Neuronal stem cell (in vitro differentiated cells): ENCODE measurements at regions not wholly inside any gene's neighbourhood (a gene's known extent, or its start where the extent isn't known, plus 50 kb on each side); places are given as distances from the start of the nearest gene placed in this dataset.
A peak's percentile ranks its signal among the peaks of the same experiment; 100 is the strongest.

Experiments used
- DNase-seq: peaks from one replicate; pipeline ENCODE4 v3.0.0-alpha.2; 2013; ENCODE audit warnings: low spot score
- H2AFZ ChIP-seq: one replicate; pipeline ENCODE4 v1.6.1; 2013; ENCODE audit warnings: mild to moderate bottlenecking, low read length, inconsistent platforms
- H2AK5ac ChIP-seq: 2 replicates; pipeline ENCODE4 v1.6.1; 2013; ENCODE audit warnings: low read depth, mild to moderate bottlenecking, inconsistent platforms, low read length, moderate library complexity, mixed read lengths
- H2BK120ac ChIP-seq: 2 replicates; pipeline ENCODE4 v1.6.1; 2013; ENCODE audit warnings: low read depth, mild to moderate bottlenecking, inconsistent platforms, low read length, moderate library complexity, mixed read lengths
- H2BK12ac ChIP-seq: one replicate; pipeline ENCODE4 v1.6.1; 2013; ENCODE audit warnings: low read length, inconsistent platforms
- H2BK15ac ChIP-seq: 2 replicates; pipeline ENCODE4 v1.6.1; 2013; ENCODE audit warnings: mild to moderate bottlenecking, low read length, inconsistent platforms, mixed read lengths
- H2BK5ac ChIP-seq: one replicate; pipeline ENCODE4 v1.6.1; 2013; ENCODE audit warnings: inconsistent platforms, mild to moderate bottlenecking, low read length, moderate library complexity
- H3K14ac ChIP-seq: one replicate; pipeline ENCODE4 v1.6.1; 2013; ENCODE audit warnings: low read length, inconsistent platforms
- H3K18ac ChIP-seq: 2 replicates; pipeline ENCODE4 v1.6.1; 2013; ENCODE audit warnings: low read length, inconsistent platforms
- H3K23ac ChIP-seq: 2 replicates; pipeline ENCODE4 v1.6.1; 2013; ENCODE audit warnings: low read depth, mild to moderate bottlenecking, mixed read lengths, low read length, inconsistent platforms; ENCODE audit not compliant: poor library complexity
- H3K27ac ChIP-seq: replicated peaks from 3 replicates; pipeline ENCODE4 v1.5.1; 2013; ENCODE audit warnings: low read length, inconsistent platforms
- H3K27me3 ChIP-seq, 3 experiments: 2 replicates each; pipeline ENCODE4 v1.6.1; 2013; ENCODE audit warnings: low read length in 3 of 3, mild to moderate bottlenecking in 2 of 3, inconsistent platforms in 1 of 3, low read depth in 1 of 3, mixed read lengths in 1 of 3, moderate library complexity in 1 of 3; ENCODE audit not compliant: control insufficient read depth in 3 of 3, insufficient read depth in 3 of 3
- H3K36me3 ChIP-seq, 2 donors: replicated peaks in 1 of 2; 2 replicates each; pipeline ENCODE4 v1.6.1; 2013; ENCODE audit warnings: low read length in 2 of 2; ENCODE audit not compliant: control insufficient read depth in 2 of 2, insufficient read depth in 2 of 2
- H3K4ac ChIP-seq: 2 replicates; pipeline ENCODE4 v1.6.1; 2013; ENCODE audit warnings: inconsistent platforms, mild to moderate bottlenecking, low read length, moderate library complexity
- H3K4me1 ChIP-seq, 2 donors: 1 replicate in 1 of 2; 2 replicates in 1 of 2; pipeline ENCODE4 v1.6.1; 2013; ENCODE audit warnings: low read length in 2 of 2, low read depth in 1 of 2; ENCODE audit not compliant: control insufficient read depth in 2 of 2, insufficient read depth in 1 of 2
- H3K4me2 ChIP-seq: one replicate; pipeline ENCODE4 v1.6.1; 2013; ENCODE audit warnings: mild to moderate bottlenecking, low read length, inconsistent platforms; ENCODE audit not compliant: insufficient read depth, poor library complexity, severe bottlenecking
- H3K4me3 ChIP-seq, 2 donors: 2 replicates each; pipeline ENCODE4 v1.5.1; 2013; ENCODE audit warnings: low read length in 2 of 2, mild to moderate bottlenecking in 2 of 2, inconsistent platforms in 1 of 2, moderate library complexity in 1 of 2
- H3K79me1 ChIP-seq: one replicate; pipeline ENCODE4 v1.6.1; 2013; ENCODE audit warnings: low read depth, mild to moderate bottlenecking, inconsistent platforms, low read length, moderate library complexity
- H3K9ac ChIP-seq: one replicate; pipeline ENCODE4 v1.6.1; 2013; ENCODE audit warnings: mild to moderate bottlenecking, low read depth, low read length, inconsistent platforms; ENCODE audit not compliant: poor library complexity
- H3K9me3 ChIP-seq, 2 donors: replicated peaks in 1 of 2; 2 replicates each; pipeline versions ENCODE3 to v1.6.1; 2013; ENCODE audit warnings: low read length in 2 of 2, mild to moderate bottlenecking in 2 of 2, inconsistent platforms in 1 of 2, low read depth in 1 of 2, mixed read lengths in 1 of 2, moderate library complexity in 1 of 2; ENCODE audit not compliant: control insufficient read depth in 2 of 2, insufficient read depth in 1 of 2
- H4K8ac ChIP-seq: one replicate; pipeline ENCODE4 v1.6.1; 2013; ENCODE audit warnings: low read depth, mild to moderate bottlenecking, inconsistent platforms, low read length, moderate library complexity
- H4K91ac ChIP-seq: one replicate; pipeline ENCODE4 v1.6.1; 2013; ENCODE audit warnings: low read length, low read depth, mild to moderate bottlenecking, inconsistent platforms; ENCODE audit not compliant: poor library complexity
- WGBS, 2 donors: extraction: QIAGEN DNeasy Blood & Tissue Kit; methylation state at CpG; one replicate each; pipeline ENCODE4 v1.1.7; 2013; ENCODE audit warnings: missing lambda C conversion rate in 2 of 2, mixed read lengths in 1 of 2; ENCODE audit not compliant: insufficient read length in 2 of 2, insufficient replicate concordance in 1 of 2; ENCODE audit errors: extremely low coverage in 2 of 2; 5-methylcytosine and 5-hydroxymethylcytosine counted together

DNA sequence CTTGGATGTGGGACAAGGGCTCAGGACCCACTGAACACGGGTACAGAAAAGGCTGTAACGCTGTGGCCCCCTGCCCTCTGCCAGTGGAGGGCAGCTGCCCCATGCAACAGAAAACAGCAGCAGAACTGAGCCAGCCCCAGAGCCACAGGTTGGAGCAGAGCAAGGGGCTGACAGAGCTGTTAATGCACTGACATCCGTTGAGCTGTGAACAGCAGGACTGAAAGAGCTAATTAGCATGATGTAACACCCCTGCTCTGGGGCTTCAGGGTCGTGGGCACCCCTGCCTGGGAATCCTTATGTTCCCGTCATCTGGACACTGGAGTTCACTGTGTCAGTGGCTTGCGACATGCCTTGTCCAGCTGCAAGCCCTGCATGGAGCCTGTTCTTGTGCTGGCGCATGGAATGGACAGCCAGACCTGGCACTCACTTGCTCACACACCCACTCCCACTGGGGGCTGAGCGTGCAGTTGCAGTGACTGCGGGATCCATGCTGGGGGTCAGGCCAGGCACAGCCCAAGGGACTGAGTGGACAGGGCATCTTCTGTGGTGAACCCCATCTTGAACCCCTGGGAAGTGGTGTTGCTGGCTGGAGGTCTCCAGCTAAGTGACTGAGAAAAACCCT is 293.7 kb downstream of the DNAJB9 start:
- no CpG with 5 or more reads among the region's 9 CpGs for WGBS, 2 donors
- no peak overlapping the region for H3K14ac ChIP-seq
- no peak overlapping the region for H2BK15ac ChIP-seq
- no peak overlapping the region for H2AK5ac ChIP-seq
- no peaks in the 10 kb centered on the region for H3K79me1 ChIP-seq
- H3K36me3 ChIP-seq: no peaks in the 10 kb centered on the region
- H3K4me1 ChIP-seq: no peaks in the 10 kb centered on the region
- H3K23ac ChIP-seq: no peak overlapping the region
- peak overlapping the region; percentile 56 for H3K18ac ChIP-seq
- no peak overlapping the region for H2BK5ac ChIP-seq
- no peak overlapping the region for H3K27ac ChIP-seq
- H2BK120ac ChIP-seq: no peak overlapping the region
- no peak overlapping the region for H3K4ac ChIP-seq
- H4K91ac ChIP-seq: no peak overlapping the region
- peaks cover 0 to 8% of the 10 kb centered on the region in 2 donors for H3K9me3 ChIP-seq
- H2AFZ ChIP-seq: no peak overlapping the region
- H3K4me2 ChIP-seq: no peak overlapping the region
- H4K8ac ChIP-seq: no peak overlapping the region
- H3K9ac ChIP-seq: no peak overlapping the region
- H2BK12ac ChIP-seq: no peak overlapping the region
- no peak for DNase-seq
- H3K4me3 ChIP-seq: peak overlapping the region in 1 of 2 donors; percentile 66
- no peaks in the 10 kb centered on the region for H3K27me3 ChIP-seq

- Histone ChIP-seq H3K18ac (no peak overlapping the region), H3K14ac (no peak overlapping the region), H3K36me3 (no peaks in the 10 kb centered on the region), H3K23ac (no peak overlapping the region), H3K27me3 (no peaks in the 10 kb centered on the region), H3K79me1 (no peaks in the 10 kb centered on the region), H3K27ac (no peak overlapping the region), H3K4me1 (no peaks in the 10 kb centered on the region), H2BK15ac (no peak overlapping the region), H2AK5ac (no peak overlapping the region), H2BK12ac (no peak overlapping the region), H2BK5ac (no peak overlapping the region), H2BK120ac (no peak overlapping the region), H4K8ac (no peak overlapping the region), H3K9me3 (peaks cover 4 to 7% of the 10 kb centered on the region in 2 donors), H3K9ac (no peak overlapping the region), H3K4me2 (no peak overlapping the region), H3K4ac (no peak overlapping the region), H3K4me3 (no peak overlapping the region), H4K91ac (no peak overlapping the region), H2AFZ (no peak overlapping the region)
- no peak for DNase-seq
- no CpG with 5 or more reads among the region's 1 CpG for WGBS, 2 donors
Observed at GRCh38 chr7:108869070-108869469, 299.4 kb downstream of the DNAJB9 start.

GRCh38 chr7:108875139-108875538 is 305.5 kb downstream of the DNAJB9 start:
- Histone ChIP-seq H4K8ac (no peak overlapping the region), H3K23ac (no peak overlapping the region), H2AK5ac (no peak overlapping the region), H4K91ac (no peak overlapping the region), H3K36me3 (no peaks in the 10 kb centered on the region), H3K79me1 (no peaks in the 10 kb centered on the region), H2BK12ac (no peak overlapping the region), H2BK5ac (no peak overlapping the region), H3K9me3 (peaks cover 5 to 6% of the 10 kb centered on the region in 2 donors), H3K4me2 (no peak overlapping the region), H2AFZ (no peak overlapping the region), H3K27ac (no peak overlapping the region), H3K27me3 (no peaks in the 10 kb centered on the region), H2BK120ac (no peak overlapping the region), H3K14ac (no peak overlapping the region), H3K4me3 (peak overlapping the region in 1 of 2 donors; percentile 2), H3K4ac (no peak overlapping the region), H3K18ac (no peak overlapping the region), H3K9ac (no peak overlapping the region), H2BK15ac (no peak overlapping the region), H3K4me1 (no peaks in the 10 kb centered on the region)
- no CpG with 5 or more reads among the region's 4 CpGs for WGBS, 2 donors
- no peak for DNase-seq

DNA sequence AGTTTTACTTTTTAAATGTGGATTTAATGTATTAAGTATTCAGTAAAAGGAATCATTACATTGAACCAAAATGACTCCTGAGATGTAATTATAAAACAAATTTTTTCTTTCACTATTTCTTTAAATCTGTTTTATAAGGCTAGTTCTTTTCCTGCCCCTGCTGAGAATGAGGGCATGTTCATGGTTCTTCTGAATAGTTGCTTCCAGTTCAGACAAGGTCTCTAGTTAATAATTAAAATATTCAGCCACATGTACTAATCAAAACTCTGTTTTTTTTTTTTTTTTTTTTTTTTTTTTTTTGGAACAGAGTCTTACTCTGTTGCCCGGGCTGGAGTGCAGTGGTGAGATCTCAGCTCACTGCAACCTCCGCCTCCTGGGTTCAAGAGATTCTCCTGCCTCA is 321.2 kb downstream of the DNAJB9 start:
- Histone ChIP-seq H3K4me1 (no peaks in the 10 kb centered on the region), H3K9me3 (no peaks in the 10 kb centered on the region), H3K4me2 (no peak overlapping the region), H3K14ac (no peak overlapping the region), H2AK5ac (no peak overlapping the region), H2AFZ (no peak overlapping the region), H4K8ac (no peak overlapping the region), H2BK15ac (no peak overlapping the region), H3K18ac (no peak overlapping the region), H2BK12ac (no peak overlapping the region), H3K4me3 (no peak overlapping the region), H3K9ac (no peak overlapping the region), H3K79me1 (no peaks in the 10 kb centered on the region), H4K91ac (no peak overlapping the region), H3K36me3 (no peaks in the 10 kb centered on the region), H2BK5ac (no peak overlapping the region), H3K4ac (no peak overlapping the region), H2BK120ac (no peak overlapping the region), H3K23ac (no peak overlapping the region), H3K27me3 (no peaks in the 10 kb centered on the region), H3K27ac (no peak overlapping the region)
- DNase-seq: no peak
- WGBS, 2 donors: no CpG with 5 or more reads among the region's 2 CpGs
